ENCODE measurements at regions not wholly inside any gene's neighbourhood (a gene's known extent, or its start where the extent isn't known, plus 50 kb on each side); places are given as distances from the start of the nearest gene placed in this dataset.

DNA sequence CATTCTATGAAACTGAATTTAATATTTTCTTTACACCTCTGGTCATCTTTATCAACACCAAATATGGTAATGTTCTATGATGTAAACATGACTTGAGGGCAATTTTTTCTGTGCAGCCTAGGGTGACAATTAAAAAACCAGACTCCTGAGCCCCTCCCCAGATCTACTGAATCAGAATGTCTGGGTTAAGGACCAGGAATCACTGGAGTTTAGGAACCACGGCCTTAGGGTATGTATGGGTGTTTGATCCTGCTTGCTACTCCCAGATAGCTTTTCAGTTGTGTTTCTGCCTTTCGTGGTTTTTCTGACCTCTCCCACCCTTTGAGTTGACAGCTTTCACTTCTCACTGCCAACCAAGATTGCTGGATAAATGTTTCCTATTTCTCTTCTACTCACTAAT is 332.2 kb downstream of the DHX15 start (continued):
- no peak for TF ChIP-seq NR2F2 (IDR thresholded peaks at IDR 0.05)

DNA sequence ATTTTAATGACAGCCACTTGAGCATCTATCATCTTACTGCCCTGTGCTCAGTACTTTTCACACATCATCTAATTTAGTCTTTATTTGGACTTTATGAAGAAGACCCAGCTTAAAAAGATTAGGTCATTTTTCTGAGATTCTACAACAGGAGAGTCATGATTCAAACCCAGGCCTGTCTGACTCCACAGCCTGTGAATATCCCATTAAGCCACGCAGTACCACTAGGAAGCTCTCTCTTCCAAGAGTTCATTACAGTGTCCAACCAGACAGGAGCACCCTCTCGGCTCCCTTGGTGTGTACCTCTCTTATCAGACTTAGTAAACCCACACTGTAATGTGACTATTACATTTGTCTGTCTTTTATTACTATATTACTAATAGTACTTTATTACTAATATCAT is 332.8 kb downstream of the DHX15 start:
- H3K9me3 ChIP-seq (ENCODE audit: control insufficient read depth in 4 of 4, low read length in 3 of 4): no peaks in the 10 kb centered on the region
- TF ChIP-seq, protein P1, sequence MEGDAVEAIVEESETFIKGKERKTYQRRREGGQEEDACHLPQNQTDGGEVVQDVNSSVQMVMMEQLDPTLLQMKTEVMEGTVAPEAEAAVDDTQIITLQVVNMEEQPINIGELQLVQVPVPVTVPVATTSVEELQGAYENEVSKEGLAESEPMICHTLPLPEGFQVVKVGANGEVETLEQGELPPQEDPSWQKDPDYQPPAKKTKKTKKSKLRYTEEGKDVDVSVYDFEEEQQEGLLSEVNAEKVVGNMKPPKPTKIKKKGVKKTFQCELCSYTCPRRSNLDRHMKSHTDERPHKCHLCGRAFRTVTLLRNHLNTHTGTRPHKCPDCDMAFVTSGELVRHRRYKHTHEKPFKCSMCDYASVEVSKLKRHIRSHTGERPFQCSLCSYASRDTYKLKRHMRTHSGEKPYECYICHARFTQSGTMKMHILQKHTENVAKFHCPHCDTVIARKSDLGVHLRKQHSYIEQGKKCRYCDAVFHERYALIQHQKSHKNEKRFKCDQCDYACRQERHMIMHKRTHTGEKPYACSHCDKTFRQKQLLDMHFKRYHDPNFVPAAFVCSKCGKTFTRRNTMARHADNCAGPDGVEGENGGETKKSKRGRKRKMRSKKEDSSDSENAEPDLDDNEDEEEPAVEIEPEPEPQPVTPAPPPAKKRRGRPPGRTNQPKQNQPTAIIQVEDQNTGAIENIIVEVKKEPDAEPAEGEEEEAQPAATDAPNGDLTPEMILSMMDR (IDR thresholded peaks at IDR 0.05; ENCODE audit: low read depth, low read length, missing input control): no peak
- TF ChIP-seq, protein P2, sequence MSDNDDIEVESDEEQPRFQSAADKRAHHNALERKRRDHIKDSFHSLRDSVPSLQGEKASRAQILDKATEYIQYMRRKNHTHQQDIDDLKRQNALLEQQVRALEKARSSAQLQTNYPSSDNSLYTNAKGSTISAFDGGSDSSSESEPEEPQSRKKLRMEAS (IDR thresholded peaks at IDR 0.05): no peak
- TF ChIP-seq RAD21 (IDR thresholded peaks at IDR 0.05) (no peak), FOXA2 (IDR thresholded peaks at IDR 0.05) (no peak), HNF4A (conservative IDR thresholded peaks at IDR 0.05) (no peak), EGR1 (IDR thresholded peaks at IDR 0.05; ENCODE audit: low read depth in 2 of 2) (no peak), YY1 (IDR thresholded peaks at IDR 0.05) (no peak), JUND (IDR thresholded peaks at IDR 0.05) (no peak), SP1 (IDR thresholded peaks at IDR 0.05) (no peak), HNF4G (IDR thresholded peaks at IDR 0.05) (no peak), TAF1 (conservative IDR thresholded peaks at IDR 0.05) (no peak)
- H3K27me3 ChIP-seq (ENCODE audit: control insufficient read depth in 4 of 4, insufficient read depth in 4 of 4, low read length in 3 of 4): no peaks in the 10 kb centered on the region
- H3K9ac ChIP-seq (ENCODE audit: low read depth in 1 of 2, low read length in 2 of 2): no peak overlapping the region
- H3K4me3 ChIP-seq (ENCODE audit: low read depth in 1 of 3, low read length in 3 of 3): no peak overlapping the region
- no peaks in the 10 kb centered on the region for H3K4me1 ChIP-seq (ENCODE audit: control insufficient read depth in 4 of 4, insufficient read depth in 4 of 4, low read length in 3 of 4)
- H3K27ac ChIP-seq (ENCODE audit: low read depth in 1 of 2, low read length in 2 of 2): no peak overlapping the region
- no peak for DNase-seq (ENCODE audit: low spot score)
- H3K36me3 ChIP-seq (ENCODE audit: control insufficient read depth in 4 of 4, insufficient read depth in 3 of 4, low read depth in 1 of 4, low read length in 3 of 4): no peaks in the 10 kb centered on the region
- WGBS: 88% methylated on average over 2 of the region's 2 CpGs

DNA sequence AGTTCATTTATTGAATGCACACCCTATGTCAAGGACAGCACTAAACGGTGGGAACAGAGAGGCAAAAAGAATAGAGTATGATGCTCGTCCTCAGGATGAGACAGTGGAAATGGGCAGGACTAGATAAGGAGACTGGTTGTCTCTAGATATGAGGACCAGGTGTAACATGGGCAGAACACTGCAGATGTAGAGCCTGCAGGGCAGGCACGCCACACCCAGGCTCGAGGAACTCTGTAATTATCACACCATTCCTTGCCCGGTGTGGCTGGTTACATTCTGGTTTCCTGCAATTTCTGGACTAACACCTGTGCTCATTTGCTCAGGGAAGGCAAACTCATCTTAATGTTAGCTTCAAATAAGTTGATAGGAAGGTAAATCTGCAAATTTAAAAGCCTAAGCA is 334.4 kb downstream of the DHX15 start:
- no peaks in the 10 kb centered on the region for H3K36me3 ChIP-seq (ENCODE audit: control insufficient read depth in 4 of 4, insufficient read depth in 3 of 4, low read depth in 1 of 4, low read length in 3 of 4)
- TF ChIP-seq HNF4G (IDR thresholded peaks at IDR 0.05) (no peak), FOXA2 (IDR thresholded peaks at IDR 0.05) (no peak), NR2F2 (IDR thresholded peaks at IDR 0.05) (no peak), FOXA1 (IDR thresholded peaks at IDR 0.05) (no peak), GABPA (IDR thresholded peaks at IDR 0.05 in 1 of 2, conservative IDR thresholded peaks at IDR 0.05 in 1 of 2) (no peak), RXRA (IDR thresholded peaks at IDR 0.05) (no peak), RAD21 (IDR thresholded peaks at IDR 0.05) (no peak), EGR1 (IDR thresholded peaks at IDR 0.05; ENCODE audit: low read depth in 2 of 2) (no peak)
- TF ChIP-seq, protein P3, sequence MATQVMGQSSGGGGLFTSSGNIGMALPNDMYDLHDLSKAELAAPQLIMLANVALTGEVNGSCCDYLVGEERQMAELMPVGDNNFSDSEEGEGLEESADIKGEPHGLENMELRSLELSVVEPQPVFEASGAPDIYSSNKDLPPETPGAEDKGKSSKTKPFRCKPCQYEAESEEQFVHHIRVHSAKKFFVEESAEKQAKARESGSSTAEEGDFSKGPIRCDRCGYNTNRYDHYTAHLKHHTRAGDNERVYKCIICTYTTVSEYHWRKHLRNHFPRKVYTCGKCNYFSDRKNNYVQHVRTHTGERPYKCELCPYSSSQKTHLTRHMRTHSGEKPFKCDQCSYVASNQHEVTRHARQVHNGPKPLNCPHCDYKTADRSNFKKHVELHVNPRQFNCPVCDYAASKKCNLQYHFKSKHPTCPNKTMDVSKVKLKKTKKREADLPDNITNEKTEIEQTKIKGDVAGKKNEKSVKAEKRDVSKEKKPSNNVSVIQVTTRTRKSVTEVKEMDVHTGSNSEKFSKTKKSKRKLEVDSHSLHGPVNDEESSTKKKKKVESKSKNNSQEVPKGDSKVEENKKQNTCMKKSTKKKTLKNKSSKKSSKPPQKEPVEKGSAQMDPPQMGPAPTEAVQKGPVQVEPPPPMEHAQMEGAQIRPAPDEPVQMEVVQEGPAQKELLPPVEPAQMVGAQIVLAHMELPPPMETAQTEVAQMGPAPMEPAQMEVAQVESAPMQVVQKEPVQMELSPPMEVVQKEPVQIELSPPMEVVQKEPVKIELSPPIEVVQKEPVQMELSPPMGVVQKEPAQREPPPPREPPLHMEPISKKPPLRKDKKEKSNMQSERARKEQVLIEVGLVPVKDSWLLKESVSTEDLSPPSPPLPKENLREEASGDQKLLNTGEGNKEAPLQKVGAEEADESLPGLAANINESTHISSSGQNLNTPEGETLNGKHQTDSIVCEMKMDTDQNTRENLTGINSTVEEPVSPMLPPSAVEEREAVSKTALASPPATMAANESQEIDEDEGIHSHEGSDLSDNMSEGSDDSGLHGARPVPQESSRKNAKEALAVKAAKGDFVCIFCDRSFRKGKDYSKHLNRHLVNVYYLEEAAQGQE (IDR thresholded peaks at IDR 0.05): no peak
- TF ChIP-seq, protein P4, sequence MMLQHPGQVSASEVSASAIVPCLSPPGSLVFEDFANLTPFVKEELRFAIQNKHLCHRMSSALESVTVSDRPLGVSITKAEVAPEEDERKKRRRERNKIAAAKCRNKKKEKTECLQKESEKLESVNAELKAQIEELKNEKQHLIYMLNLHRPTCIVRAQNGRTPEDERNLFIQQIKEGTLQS (IDR thresholded peaks at IDR 0.05): no peak
- TF ChIP-seq, protein P1 (IDR thresholded peaks at IDR 0.05; ENCODE audit: low read depth, low read length, missing input control): no peak
- no peaks in the 10 kb centered on the region for H3K27me3 ChIP-seq (ENCODE audit: control insufficient read depth in 4 of 4, insufficient read depth in 4 of 4, low read length in 3 of 4)
- DNase-seq (ENCODE audit: low spot score): no peak
- H3K9me3 ChIP-seq (ENCODE audit: control insufficient read depth in 4 of 4, low read length in 3 of 4): no peaks in the 10 kb centered on the region
- H3K9ac ChIP-seq (ENCODE audit: low read depth in 1 of 2, low read length in 2 of 2): no peak overlapping the region
- H3K27ac ChIP-seq (ENCODE audit: low read depth in 1 of 2, low read length in 2 of 2): no peak overlapping the region
- no peak overlapping the region for H3K4me3 ChIP-seq (ENCODE audit: low read depth in 1 of 3, low read length in 3 of 3)
- 86% methylated on average over 5 of the region's 5 CpGs for WGBS
- no peaks in the 10 kb centered on the region for H3K4me1 ChIP-seq (ENCODE audit: control insufficient read depth in 4 of 4, insufficient read depth in 4 of 4, low read length in 3 of 4)
